NB4 (cell line): ENCODE measurements at regions not wholly inside any gene's neighbourhood (a gene's known extent, or its start where the extent isn't known, plus 50 kb on each side); places are given as distances from the start of the nearest gene placed in this dataset.

ENCODE experiments used
- DNase-seq: peaks from one replicate; pipeline ENCODE4 v3.0.0; 2010; ENCODE audit warnings: low read depth
- H3K4me3 ChIP-seq: one replicate; pipeline ENCODE4 v1.5.1; 2011; ENCODE audit warnings: mild to moderate bottlenecking, low read depth, low read length, moderate library complexity
- CTCF ChIP-seq: IDR thresholded peaks from one replicate; pipeline ENCODE4 v1.5.1; 2012; ENCODE audit warnings: low read depth, low read length
- MAX ChIP-seq: IDR thresholded peaks from 2 replicates; pipeline ENCODE4 v1.6.1; 2011; ENCODE audit warnings: low read depth, low read length
- MYC ChIP-seq: IDR thresholded peaks from 2 replicates; pipeline ENCODE4 v1.6.1; 2011; ENCODE audit warnings: low read depth, low read length
- POLR2A ChIP-seq: IDR thresholded peaks from 2 replicates; pipeline ENCODE4 v1.6.1; 2011; ENCODE audit warnings: mild to moderate bottlenecking; ENCODE audit not compliant: insufficient read length; ENCODE audit errors: extremely low read depth

GRCh38 chr6:154901876-154902552 lies 93.1 kb upstream of the TIAM2 start:
- TF ChIP-seq CTCF: no peak
- no peak for TF ChIP-seq MYC
- no peak for TF ChIP-seq POLR2A
- no peak for TF ChIP-seq MAX
- H3K4me3 ChIP-seq: no peak overlapping the region
- no peak for DNase-seq

- DNase-seq: no peak
- no peak for TF ChIP-seq POLR2A
- TF ChIP-seq CTCF: no peak
- no peak for TF ChIP-seq MYC
- TF ChIP-seq MAX: no peak
- no peak overlapping the region for H3K4me3 ChIP-seq
These were observed 87.8 kb upstream of the TIAM2 start for GRCh38 chr6:154907291-154907690.

GRCh38 chr6:154908723-154909122 lies 86.4 kb upstream of the TIAM2 start:
- DNase-seq: no peak
- TF ChIP-seq CTCF (no peak), POLR2A (no peak), MAX (no peak), MYC (no peak)
- H3K4me3 ChIP-seq: no peak overlapping the region

- no peak for DNase-seq
- TF ChIP-seq MYC: no peak
- no peak for TF ChIP-seq CTCF
- TF ChIP-seq POLR2A: no peak
- TF ChIP-seq MAX: no peak
- H3K4me3 ChIP-seq: no peak overlapping the region
These were observed 85.8 kb upstream of the TIAM2 start for GRCh38 chr6:154909311-154909710.

- no peak overlapping the region for H3K4me3 ChIP-seq
- DNase-seq: no peak
- TF ChIP-seq MAX (no peak), MYC (no peak), POLR2A (no peak), CTCF (no peak)
These were observed 85.3 kb upstream of the TIAM2 start for GRCh38 chr6:154909821-154910220.

GRCh38 chr6:154914288-154914687 lies 80.8 kb upstream of the TIAM2 start:
- DNase-seq: no peak
- TF ChIP-seq MAX (no peak), CTCF (no peak)

More at GRCh38 chr6:154914288-154914687, 80.8 kb upstream of the TIAM2 start:
- H3K4me3 ChIP-seq: no peak overlapping the region
